ENCODE measurements at regions not wholly inside any gene's neighbourhood (a gene's known extent, or its start where the extent isn't known, plus 50 kb on each side); places are given as distances from the start of the nearest gene placed in this dataset.

DNA sequence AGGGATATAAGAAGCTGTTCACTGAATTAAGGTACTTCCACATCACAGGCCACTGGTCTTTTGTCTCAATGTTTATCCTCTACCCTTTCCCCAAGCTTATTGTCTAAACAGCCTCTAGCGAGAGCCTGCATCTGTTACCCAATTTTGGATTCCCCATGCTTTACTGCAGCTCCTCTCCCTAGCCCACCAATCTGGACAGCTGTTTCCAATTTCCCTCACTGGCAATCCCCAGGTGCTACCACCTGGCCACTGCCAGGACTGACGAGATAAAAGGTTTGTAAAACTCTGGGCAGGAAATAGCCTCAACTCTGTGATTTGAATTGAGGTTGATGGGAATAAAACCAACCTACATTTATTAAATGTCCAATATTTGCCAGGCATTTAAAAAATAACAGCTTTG is 58.0 kb upstream of the TEX9 start:
- Mint-ChIP-seq H3K27me3 (no peaks in the 10 kb centered on the region), H3K4me3 (no peak overlapping the region), H3K4me1 (peaks cover 6% of the 10 kb centered on the region), H3K9me3 (peaks cover 7% of the 10 kb centered on the region), H3K27ac (no peak overlapping the region), H3K36me3 (no peaks in the 10 kb centered on the region)
- ATAC-seq = no peak

DNA sequence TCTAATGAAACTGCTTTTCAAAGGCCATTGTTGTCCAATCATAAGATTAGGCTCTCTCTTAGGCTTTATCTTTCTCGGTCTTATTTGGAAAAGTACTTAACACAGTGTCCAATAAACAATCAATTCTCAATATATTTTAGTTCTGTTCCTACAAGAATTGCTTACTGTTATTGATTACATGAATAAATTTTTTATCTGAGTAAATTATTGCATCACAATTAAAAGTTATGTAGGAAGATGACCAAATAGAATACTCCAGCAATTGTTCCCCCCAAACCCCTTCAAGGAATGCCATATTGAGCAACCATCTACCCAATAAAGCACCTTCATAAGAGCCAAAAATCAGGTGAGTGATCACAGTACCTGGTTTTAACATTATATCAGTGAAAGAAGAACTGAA is 55.0 kb upstream of the RFX7 start:
- ATAC-seq = no peak
- no peak overlapping the region for H3K4me3 Mint-ChIP-seq

DNA sequence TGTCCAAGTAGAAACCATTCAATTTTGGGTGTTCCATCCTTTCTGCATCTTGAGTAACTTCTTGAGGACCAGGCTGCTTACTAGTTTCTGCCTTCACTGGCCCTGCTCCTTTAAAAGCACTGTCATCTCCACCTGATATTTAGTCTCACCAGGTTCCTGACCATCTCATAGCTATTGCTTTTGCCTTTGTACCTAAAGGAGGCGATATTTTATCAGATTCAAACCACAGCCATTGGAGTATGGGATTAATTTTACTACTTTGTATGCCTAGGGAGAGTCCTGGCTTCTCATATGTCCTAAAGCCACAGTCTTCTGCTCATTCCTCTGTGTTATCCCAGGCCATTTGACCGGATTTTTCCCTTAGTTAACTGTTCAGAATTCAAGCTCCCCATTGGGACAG is 51.8 kb upstream of the RFX7 start:
- H3K36me3 Mint-ChIP-seq = peaks cover 3% of the 10 kb centered on the region
- peaks cover 1% of the 10 kb centered on the region for H3K9me3 Mint-ChIP-seq
- ATAC-seq = no peak
- H3K4me1 Mint-ChIP-seq = peaks cover 6% of the 10 kb centered on the region
- no peak overlapping the region for H3K4me3 Mint-ChIP-seq
- H3K27me3 Mint-ChIP-seq = no peaks in the 10 kb centered on the region
- no peak overlapping the region for H3K27ac Mint-ChIP-seq

More for the DNA sequence above, 55.0 kb upstream of the RFX7 start:
- no peaks in the 10 kb centered on the region for H3K27me3 Mint-ChIP-seq
- peaks cover 6% of the 10 kb centered on the region for H3K4me1 Mint-ChIP-seq
- peaks cover 5% of the 10 kb centered on the region for H3K36me3 Mint-ChIP-seq
- no peak overlapping the region for H3K27ac Mint-ChIP-seq
- H3K9me3 Mint-ChIP-seq = peaks cover 5% of the 10 kb centered on the region

DNA sequence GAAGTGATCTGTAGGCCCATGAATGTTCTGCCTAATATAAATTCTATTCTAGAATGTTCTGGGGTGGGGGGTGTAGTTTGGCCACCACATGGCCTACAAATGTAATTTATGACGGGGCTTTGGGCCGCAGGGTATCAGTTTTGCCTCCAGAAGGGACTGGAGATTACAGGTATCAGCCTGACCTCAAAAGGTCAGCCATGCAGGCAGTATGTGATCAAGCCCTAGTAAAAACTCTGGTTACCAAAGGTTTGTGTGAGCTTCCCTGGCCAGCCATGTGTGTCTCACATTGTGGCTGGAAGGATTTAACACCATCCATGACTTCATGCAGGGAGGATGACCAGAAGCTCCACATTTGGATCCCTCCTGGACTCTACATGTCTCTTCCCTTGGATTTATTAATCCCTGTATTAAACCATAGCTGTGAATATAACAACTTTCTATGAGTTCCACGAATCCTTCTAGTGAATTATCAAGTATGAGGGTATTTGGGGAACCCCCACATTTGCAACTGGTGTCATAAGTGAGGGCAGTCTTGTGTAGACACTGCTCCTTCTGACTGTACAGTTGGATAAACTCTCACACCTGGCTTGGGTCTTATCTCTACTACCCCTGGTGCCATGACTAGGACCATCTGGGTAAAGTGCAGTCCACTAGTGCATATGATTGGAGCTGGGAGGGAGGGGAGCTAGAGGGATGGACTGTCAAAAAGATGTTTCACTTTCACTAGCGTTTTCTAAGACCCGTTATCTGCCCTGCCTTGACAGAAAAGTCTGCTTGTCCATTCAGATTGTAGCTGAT is 50.0 kb upstream of the RFX7 start:
- Mint-ChIP-seq H3K4me1 (peaks cover 6% of the 10 kb centered on the region), H3K9me3 (peaks cover 12% of the 10 kb centered on the region), H3K4me3 (no peak overlapping the region), H3K36me3 (peaks cover 7% of the 10 kb centered on the region), H3K27me3 (no peaks in the 10 kb centered on the region), H3K27ac (no peak overlapping the region)
- peak; percentile 56 for ATAC-seq

All from stimulated activated memory B cell treated with anti-CD40 and anti-IgM and Interleukin-4, amounts not matched to agents 10 μg/mL and 1 μg/mL and 100 μg/mL, for 72 hours (primary cell).